Aorta (tissue), 5 donors: ENCODE measurements at regions not wholly inside any gene's neighbourhood (a gene's known extent, or its start where the extent isn't known, plus 50 kb on each side); places are given as distances from the start of the nearest gene placed in this dataset.
"Not testable (repeated sequence)": the region's sequence is repeated elsewhere in the genome, so short reads cannot be mapped to it uniquely, and the experiment has no call there.

Source experiments
- ATAC-seq: fragments of 200-7000 bp; cut with Tn5 transposase; one replicate; pipeline ENCODE4 v1.9.1; 2022; ENCODE audit warnings: moderate library complexity; ENCODE audit not compliant: low FRiP score
- DNase-seq, 2 donors: peaks; one replicate each; pipeline ENCODE4 v3.0.0-alpha.2; 2020
- H3K27ac ChIP-seq, 2 donors: one replicate each; pipeline ENCODE4 v1.5.1; 2013; ENCODE audit warnings: low read length in 2 of 2, mild to moderate bottlenecking in 2 of 2, moderate library complexity in 2 of 2, control low read depth in 1 of 2, inconsistent platforms in 1 of 2, low read depth in 1 of 2
- H3K27me3 ChIP-seq, 2 donors: one replicate each; pipeline ENCODE4 v1.6.1; 2013; ENCODE audit warnings: control low read depth in 1 of 2, low read length in 1 of 2, mild to moderate bottlenecking in 1 of 2, moderate library complexity in 1 of 2; ENCODE audit not compliant: insufficient read depth in 2 of 2, control insufficient read depth in 1 of 2
- H3K36me3 ChIP-seq, 2 donors: one replicate each; pipeline ENCODE4 v1.6.1; 2013; ENCODE audit warnings: control low read depth in 1 of 2, low read length in 1 of 2, mild to moderate bottlenecking in 1 of 2; ENCODE audit not compliant: insufficient read depth in 2 of 2, control insufficient read depth in 1 of 2
- H3K4me1 ChIP-seq, 2 donors: one replicate each; pipeline ENCODE4 v1.6.1; 2013; ENCODE audit warnings: low read length in 2 of 2, control low read depth in 1 of 2, mild to moderate bottlenecking in 1 of 2, moderate library complexity in 1 of 2; ENCODE audit not compliant: insufficient read depth in 2 of 2, control insufficient read depth in 1 of 2
- H3K4me3 ChIP-seq, 2 donors: one replicate each; pipeline ENCODE4 v1.5.1; 2013; ENCODE audit warnings: low read length in 2 of 2, control low read depth in 1 of 2, mild to moderate bottlenecking in 1 of 2
- H3K9me3 ChIP-seq: one replicate; pipeline ENCODE4 v1.6.1; 2013; ENCODE audit warnings: mild to moderate bottlenecking, low read length; ENCODE audit not compliant: control insufficient read depth
- WGBS, 2 donors: extraction: QIAGEN DNeasy Blood & Tissue Kit; methylation state at CpG; one replicate each; pipeline ENCODE4 v1.1.7; 2013; 5-methylcytosine and 5-hydroxymethylcytosine counted together
- intact Hi-C, 2 donors: fragments of 100-400 bp; cut with DNase I; formaldehyde crosslinking; loops; one replicate each; pipeline versions ENCODE4 v1.14.2 to v1.15.0; 2022
- donor health status: healthy with polysubstance abuse.
- donor health status: Bipolar disorder and iron deficiency.
- donor health status: DM: no; HTN: no; CAD: no.
- donor health status: DM: no; HTN: no; CAD: no.
- donor health status: DM: yes; HTN: yes; CAD: no.

DNA sequence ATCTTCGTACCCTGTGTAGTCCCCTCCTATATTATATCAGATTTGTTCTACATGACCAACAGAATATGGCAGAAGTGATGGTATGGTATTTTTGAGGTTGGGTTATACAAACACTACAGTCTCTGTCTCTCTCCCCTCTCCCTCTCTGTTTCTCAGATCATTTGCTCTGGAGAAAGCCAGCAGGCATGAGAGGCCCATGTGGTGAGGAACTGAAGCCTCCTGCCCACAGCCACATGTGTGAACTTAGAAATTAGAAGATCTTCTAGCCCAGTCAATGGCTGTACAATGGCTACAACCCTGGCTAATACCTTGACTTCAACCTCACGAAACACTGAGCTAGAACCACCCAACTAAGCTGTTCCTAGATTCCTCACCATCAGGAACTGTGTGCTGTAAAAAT, 250.6 kb downstream of the SMAD2 start:
- intact Hi-C loops: loop anchor here in 1 of 2 donors (10.0 kb wide), 1 partner anchor 55 kb away; no protein-coding TSS in a partner anchor

DNA sequence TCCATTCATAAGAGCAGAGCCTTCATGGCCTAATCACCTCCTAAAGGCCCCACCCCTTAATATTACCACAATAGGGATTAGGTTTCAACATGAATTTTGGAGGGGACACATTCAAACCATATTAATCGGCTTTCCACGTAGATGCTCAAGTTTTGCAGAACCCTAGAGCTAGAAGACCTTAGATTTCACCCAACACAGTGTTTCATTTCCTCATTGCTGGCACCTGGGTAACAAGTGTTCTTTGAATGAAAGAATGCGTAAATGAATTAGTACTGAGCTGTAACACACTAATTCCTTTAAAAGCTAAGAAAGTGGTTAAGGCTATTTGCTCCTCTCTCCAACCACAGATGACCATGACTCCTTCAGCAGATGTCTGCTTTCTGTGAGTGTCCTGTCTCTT, 252.5 kb downstream of the SMAD2 start:
- peaks cover 1% of the 10 kb centered on the region for H3K9me3 ChIP-seq
- H3K27ac ChIP-seq: no peak overlapping the region
- 91 to 94% methylated on average over 3 of the region's 3 CpGs for WGBS, 2 donors
- no peaks in the 10 kb centered on the region for H3K4me1 ChIP-seq
- H3K36me3 ChIP-seq: no peaks in the 10 kb centered on the region
- H3K4me3 ChIP-seq: no peak overlapping the region
- intact Hi-C loops: no loop called here
- H3K27me3 ChIP-seq: no peaks in the 10 kb centered on the region
- DNase-seq (no peak), ATAC-seq (no peak)

More for the DNA sequence above, 250.6 kb downstream of the SMAD2 start:
- DNase-seq (no peak), ATAC-seq (no peak)
- Histone ChIP-seq H3K27ac (no peak overlapping the region), H3K4me1 (no peaks in the 10 kb centered on the region), H3K4me3 (no peak overlapping the region), H3K27me3 (no peaks in the 10 kb centered on the region), H3K9me3 (peaks cover 1% of the 10 kb centered on the region), H3K36me3 (no peaks in the 10 kb centered on the region)
- 79 to 81% methylated on average over 2 of the region's 2 CpGs for WGBS, 2 donors

DNA sequence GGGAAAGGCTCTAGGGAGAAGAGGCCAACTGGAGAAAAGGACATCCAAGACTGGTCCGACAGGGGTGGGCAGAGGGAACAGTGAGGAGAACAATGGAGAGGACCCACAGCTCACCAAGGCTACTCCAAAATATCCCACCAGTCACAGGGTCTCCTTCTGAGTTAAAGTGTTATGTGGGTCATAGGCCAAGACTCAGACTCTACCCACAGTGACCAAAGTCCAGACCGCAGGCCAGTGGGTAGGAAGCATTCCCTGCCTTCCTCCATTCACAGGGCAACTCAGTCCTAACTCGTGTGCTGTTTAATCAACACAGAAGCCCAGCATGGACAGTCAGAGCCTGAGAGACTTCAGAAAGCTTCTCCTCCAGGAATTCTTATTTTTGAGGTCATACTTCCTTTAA, 260.6 kb downstream of the SMAD2 start:
- DNase-seq (no peak), ATAC-seq (no peak)
- peaks cover 1% of the 10 kb centered on the region for H3K9me3 ChIP-seq
- H3K27ac ChIP-seq: no peak overlapping the region
- no peaks in the 10 kb centered on the region for H3K4me1 ChIP-seq
- H3K27me3 ChIP-seq: no peaks in the 10 kb centered on the region
- WGBS, 2 donors: 72 to 74% methylated on average over 3 of the region's 3 CpGs
- intact Hi-C loops: no loop called here
- H3K36me3 ChIP-seq: no peaks in the 10 kb centered on the region
- no peak overlapping the region for H3K4me3 ChIP-seq

DNA sequence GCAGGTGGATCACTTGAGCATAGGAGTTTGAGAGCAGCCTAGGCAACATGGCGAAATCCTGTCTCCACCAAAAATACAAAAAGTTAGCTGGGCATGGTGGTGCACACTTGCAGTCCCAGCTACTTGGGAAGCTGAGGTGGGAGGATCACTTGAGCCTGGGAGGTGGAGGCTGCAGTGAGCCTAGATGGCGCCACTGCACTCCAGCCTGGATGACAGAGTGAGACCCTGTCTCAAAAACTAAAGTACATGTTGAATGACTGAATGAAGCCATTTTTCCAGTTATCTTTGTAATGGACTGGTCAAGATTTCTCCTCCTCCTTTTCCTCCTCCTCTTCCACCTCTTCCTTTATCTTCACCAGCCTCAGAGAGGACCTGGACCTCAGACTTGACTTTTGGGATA, 272.0 kb downstream of the SMAD2 start:
- peaks cover 1% of the 10 kb centered on the region for H3K9me3 ChIP-seq
- no peak overlapping the region for H3K4me3 ChIP-seq
- H3K27me3 ChIP-seq: peaks cover 0 to 1% of the 10 kb centered on the region in 2 donors
- DNase-seq (no peak), ATAC-seq (no peak)
- WGBS, 2 donors: 66 to 73% methylated on average over 2 of the region's 2 CpGs
- no peaks in the 10 kb centered on the region for H3K4me1 ChIP-seq
- intact Hi-C loops: no loop called here
- H3K27ac ChIP-seq: no peak overlapping the region
- no peaks in the 10 kb centered on the region for H3K36me3 ChIP-seq

DNA sequence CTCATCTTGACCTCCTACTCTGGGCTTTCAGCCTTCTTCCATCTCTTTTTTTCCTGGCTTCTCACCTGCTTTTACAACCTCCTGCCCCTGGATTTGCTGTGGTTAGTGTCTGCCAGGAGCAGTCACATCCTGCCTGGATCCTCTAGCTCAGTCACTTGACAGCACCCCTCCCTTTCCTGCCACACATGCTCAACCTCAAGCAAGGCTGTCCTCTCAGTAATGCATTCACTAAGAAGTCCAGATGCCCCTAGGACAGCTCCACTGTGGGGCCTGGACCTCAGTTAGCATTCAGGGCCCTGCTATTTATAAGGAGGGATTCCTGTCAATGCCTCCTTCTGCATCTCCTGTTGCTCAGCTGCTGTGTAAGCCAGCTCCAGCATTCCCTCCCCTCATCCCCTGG, 275.5 kb downstream of the SMAD2 start:
- H3K27ac ChIP-seq: no peak overlapping the region
- peaks cover 0 to 1% of the 10 kb centered on the region in 2 donors for H3K27me3 ChIP-seq
- ATAC-seq (no peak), DNase-seq (no peak)
- no peaks in the 10 kb centered on the region for H3K4me1 ChIP-seq
- no peak overlapping the region for H3K4me3 ChIP-seq
- H3K36me3 ChIP-seq: no peaks in the 10 kb centered on the region
- peaks cover 3% of the 10 kb centered on the region for H3K9me3 ChIP-seq
- intact Hi-C loops: no loop called here

DNA sequence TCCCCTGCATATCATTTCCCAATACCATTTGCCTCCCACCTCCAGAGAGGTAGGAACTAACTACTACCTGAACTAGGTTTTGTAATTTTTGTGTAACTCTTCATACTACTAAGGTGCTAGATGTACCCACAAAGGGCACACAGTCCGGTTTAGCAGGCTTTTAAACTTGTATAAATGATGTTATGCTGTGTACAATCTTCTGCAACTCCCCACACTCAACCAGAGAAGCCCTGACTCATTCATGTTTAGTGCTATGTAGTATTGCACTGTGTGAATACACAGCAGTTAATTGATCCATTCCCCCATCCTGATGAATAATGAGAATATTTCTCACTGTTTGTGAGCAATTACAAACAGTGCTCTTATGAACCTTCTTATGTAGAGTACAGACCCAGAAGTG, 285.6 kb downstream of the SMAD2 start:
- Histone ChIP-seq H3K36me3 (no peaks in the 10 kb centered on the region), H3K27ac (no peak overlapping the region), H3K4me1 (no peaks in the 10 kb centered on the region), H3K27me3 (no peaks in the 10 kb centered on the region), H3K9me3 (no peaks in the 10 kb centered on the region), H3K4me3 (no peak overlapping the region)
- DNase-seq (no peak), ATAC-seq (no peak)
- WGBS, 2 donors: 44 to 47% methylated on average over 1 of the region's 1 CpG
- intact Hi-C loops: no loop called here

DNA sequence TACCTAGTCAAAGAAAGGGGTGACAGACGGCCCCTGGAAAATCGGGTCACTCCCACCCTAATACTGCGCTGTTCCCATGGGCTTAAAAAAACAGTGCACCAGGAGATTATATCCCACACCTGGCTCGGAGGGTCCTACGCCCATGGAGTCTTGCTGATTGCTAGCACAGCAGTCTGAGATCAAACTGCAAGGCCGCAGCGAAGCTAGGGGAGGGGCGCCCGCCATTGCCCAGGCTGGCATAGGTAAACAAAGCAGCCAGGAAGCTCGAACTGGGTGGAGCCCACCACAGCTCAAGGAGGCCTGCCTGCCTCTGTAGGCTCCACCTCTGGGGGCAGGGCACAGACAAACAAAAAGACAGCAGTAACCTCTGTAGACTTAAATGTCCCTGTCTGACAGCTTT, 292.9 kb downstream of the SMAD2 start:
- not testable (repeated sequence) for ATAC-seq
- WGBS, 2 donors: 83 to 94% methylated on average over 9 to 10 of the region's 10 CpGs

DNA sequence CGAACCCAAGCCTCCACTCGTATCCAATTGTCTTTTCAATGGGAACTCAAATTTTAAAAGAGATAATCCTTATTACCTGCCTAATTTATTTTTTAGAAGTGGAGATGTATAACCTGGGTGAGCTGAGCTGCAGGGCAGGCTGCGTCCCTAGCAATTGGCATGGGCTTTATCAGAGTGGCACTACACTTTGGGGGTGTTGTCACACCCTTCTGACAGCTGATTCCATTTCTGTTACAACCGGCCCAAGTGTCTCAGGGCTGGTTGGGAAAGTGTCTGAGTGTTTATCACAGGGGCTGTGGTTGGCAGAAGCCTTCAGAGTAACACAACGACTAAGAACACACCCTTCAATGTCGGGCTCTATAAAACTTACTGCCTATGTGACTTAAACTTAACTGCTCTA, 295.0 kb downstream of the SMAD2 start:
- no peak for DNase-seq
- 81 to 86% methylated on average over 6 of the region's 6 CpGs for WGBS, 2 donors

More for the DNA sequence above, 292.9 kb downstream of the SMAD2 start:
- H3K36me3 ChIP-seq, H3K9me3 ChIP-seq, intact Hi-C loops, DNase-seq, H3K27me3 ChIP-seq, H3K4me1 ChIP-seq, H3K4me3 ChIP-seq, H3K27ac ChIP-seq: not testable (repeated sequence)

DNA sequence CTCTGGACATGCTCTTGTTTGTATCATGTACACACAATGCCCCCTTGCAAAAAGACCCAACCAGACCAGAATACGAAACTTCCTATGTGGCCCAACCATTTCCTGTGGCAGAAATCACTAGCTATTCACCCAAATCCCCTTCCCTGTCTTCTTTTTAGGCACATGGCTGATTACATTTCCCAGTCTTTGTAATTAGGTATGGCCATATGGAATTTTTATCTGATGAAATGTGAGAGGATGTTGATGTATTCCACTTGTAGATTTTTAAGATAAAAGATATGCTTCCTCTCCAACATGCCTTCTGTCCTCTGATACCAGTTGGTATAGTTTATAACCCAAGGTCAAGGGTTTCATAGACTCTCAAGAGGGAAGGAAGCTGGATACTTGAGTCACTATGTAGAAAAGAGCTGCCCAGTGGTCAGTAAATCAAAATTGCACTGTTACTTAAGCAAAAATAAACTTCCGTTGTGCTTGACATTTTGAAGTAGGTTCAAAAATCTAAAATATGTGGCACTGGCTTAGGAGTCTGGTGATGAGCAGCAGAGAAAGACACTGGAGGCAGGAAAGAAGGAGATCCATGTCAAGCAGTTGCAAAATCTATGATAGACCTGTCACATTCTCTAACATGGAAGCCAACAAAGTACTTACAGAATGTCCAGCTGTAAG, 297.4 kb downstream of the SMAD2 start:
- Histone ChIP-seq H3K4me1 (no peaks in the 10 kb centered on the region), H3K36me3 (no peaks in the 10 kb centered on the region), H3K9me3 (no peaks in the 10 kb centered on the region), H3K4me3 (no peak overlapping the region), H3K27me3 (no peaks in the 10 kb centered on the region), H3K27ac (no peak overlapping the region)
- no peak for DNase-seq
- ATAC-seq: no peak
- intact Hi-C loops: no loop called here
- WGBS, 2 donors: 19 to 34% methylated on average over 2 of the region's 2 CpGs

More for the DNA sequence above, 295.0 kb downstream of the SMAD2 start:
- no peak for ATAC-seq
- no peaks in the 10 kb centered on the region for H3K36me3 ChIP-seq
- intact Hi-C loops: no loop called here
- H3K27me3 ChIP-seq: no peaks in the 10 kb centered on the region
- no peaks in the 10 kb centered on the region for H3K9me3 ChIP-seq
- H3K27ac ChIP-seq: no peak overlapping the region
- no peak overlapping the region for H3K4me3 ChIP-seq
- H3K4me1 ChIP-seq: no peaks in the 10 kb centered on the region
